Activated CD8-positive, alpha-beta memory T cell treated with anti-CD3 and anti-CD28 coated beads for 1 hour (primary cell): ENCODE measurements at regions not wholly inside any gene's neighbourhood (a gene's known extent, or its start where the extent isn't known, plus 50 kb on each side); places are given as distances from the start of the nearest gene placed in this dataset.

Experiments used
- DNase-seq, 2 donors: peaks; one replicate each; pipeline ENCODE4 v3.0.0-alpha.2; 2020; ENCODE audit warnings: low read depth in 1 of 2; ENCODE audit errors: extremely low read depth in 1 of 2

DNA sequence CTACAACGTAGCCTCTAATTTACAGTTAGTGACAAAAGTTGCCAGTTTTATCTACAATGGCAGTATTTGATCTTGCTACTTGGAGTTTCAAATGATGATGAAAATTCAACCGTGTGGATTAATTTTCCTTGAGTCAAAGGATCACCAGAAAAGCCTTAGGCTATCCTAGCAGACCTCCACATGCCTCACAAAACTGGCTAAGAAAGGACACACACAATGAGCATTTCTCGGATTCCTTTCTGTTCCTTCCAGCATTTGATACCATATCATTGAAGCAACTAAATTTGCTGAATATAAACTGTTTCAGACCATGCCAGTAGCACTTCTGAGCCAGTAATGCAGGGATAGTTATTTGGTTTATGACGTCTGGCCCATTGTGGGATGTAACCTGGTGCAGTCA lies 587.4 kb upstream of the MDFIC2 start:
- DNase-seq: no peak

DNA sequence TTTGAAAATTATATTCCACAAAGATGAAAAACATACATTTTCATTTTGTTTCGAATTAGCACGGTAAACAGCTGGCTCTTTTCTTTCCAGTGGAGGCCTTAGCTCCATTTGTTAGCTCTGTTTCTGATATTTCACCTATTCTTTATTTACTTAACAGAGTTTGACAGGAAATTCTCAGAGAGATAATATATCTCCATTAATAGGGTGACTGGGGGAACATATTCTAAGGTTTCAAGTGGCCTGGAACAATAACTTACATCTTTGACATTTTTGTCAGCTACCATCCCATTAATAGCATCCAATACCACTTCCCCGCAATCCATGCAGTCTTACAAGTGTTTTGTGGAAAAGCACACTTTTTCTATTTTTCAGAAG lies 577.6 kb upstream of the MDFIC2 start:
- DNase-seq: no peak

DNA sequence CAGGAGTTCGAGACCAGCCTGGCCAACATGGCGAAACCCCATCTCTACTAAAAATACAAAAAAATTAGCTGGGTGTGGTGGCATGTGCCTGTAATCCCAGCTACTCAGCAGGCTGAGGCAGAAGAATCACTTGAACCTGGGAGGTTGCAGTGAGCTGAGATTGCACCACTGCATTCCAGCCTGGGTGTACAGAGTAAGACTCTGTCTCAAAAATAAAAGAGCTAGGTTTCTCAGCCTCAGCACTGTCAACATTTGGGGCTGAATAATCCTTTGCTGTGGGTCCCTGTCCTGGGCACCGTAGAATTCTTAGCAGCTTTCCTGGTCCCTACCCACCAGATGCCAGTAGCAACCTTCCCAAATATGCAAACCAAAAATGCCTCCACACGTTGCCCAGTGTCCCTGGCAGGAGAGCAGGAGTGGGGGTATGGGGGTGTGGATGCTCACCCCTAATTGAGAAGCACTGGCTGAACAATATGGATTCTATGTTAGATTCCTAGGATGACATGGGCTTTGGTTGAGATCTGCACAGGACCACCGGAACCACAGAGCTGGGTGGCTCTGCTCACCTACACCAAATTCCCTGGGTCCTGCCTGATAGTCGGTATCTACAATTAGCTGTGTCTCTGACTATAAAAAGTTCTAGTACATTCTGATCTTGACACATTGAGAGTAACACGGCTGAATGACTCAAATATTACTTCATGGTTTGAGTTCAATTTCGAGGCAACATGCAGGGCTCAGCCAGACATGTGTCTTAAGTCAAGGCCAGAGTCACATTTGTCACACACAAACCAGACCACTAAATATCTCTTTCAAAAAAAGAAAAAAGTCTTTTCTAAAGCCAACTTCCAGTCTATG lies 577.0 kb upstream of the MDFIC2 start:
- DNase-seq: no peak

DNA sequence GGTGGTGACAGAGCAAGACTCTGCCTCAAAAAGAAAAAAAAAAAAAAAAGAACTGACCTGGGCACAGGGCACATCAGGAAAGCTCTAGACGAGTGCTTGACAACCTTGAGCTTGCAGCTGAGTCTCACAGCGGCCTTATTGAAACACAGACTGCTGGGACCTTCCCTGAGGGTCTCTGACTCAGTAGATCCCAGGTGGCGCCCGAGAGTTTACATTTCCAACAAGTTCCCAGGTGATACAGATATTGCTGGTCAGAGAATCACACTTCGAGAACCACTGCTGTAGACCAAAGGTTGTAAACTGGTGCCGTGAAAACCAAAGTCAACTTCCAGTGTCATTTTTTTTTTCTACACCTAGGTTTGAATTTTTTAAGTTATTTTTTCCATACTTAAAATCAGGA lies 573.2 kb upstream of the MDFIC2 start:
- no peak for DNase-seq

DNA sequence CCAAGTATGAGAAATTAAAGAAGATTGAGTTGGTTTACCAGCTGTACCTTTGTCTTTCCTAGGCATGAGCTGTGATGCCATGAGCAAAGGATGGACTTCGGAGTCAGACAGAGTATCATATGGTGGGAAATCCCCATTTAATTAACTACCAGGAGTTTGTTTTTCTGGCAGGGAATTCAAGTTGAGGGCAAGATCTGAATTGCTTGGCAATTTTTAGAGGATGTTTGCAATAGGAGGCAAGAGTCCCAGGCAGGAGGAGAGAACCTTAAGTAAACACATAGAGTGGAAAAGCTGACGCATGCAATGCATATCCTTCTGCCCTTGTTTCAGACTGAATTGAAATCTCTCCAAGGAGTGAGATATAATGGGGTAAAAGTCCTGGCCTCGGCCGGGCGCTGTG lies 569.7 kb upstream of the MDFIC2 start:
- DNase-seq: no peak

DNA sequence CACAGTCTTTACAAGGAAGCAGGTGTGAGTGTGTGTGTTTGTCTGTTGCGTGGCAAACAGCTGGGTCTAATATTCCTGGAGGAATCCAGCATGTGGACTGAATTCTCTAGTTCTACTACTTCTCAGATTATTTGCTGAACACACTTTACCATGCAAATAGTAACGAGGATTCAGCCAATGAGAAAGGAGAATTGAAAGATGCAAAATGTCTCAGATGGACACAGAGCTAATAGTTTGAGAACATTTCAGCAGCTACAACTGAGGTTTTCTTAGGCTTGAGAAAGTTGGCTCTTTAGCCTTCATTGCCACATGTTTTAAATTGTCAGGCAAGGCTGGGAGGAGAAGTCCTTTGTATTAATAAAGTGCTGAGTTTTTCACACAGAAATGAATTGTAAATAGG lies 568.0 kb upstream of the MDFIC2 start:
- no peak for DNase-seq

DNA sequence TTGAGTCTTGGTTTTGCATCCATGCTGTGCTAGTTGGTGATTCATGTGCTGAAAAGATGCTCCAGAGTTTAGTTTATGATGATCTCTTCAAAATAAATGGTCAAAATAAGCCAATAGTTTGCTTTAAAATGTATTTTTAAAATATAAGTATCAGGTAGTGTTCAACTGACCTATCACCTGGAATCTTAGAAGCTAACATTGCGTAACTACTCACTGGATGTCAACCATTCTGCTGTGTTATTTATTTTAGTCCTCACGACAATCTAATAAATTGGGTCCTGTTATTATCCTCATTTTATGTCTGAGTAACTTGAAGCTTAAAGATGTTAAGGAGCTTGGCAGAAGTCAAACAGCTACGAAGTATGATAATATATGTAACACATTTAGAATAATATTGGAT lies 563.7 kb upstream of the MDFIC2 start:
- no peak for DNase-seq

DNA sequence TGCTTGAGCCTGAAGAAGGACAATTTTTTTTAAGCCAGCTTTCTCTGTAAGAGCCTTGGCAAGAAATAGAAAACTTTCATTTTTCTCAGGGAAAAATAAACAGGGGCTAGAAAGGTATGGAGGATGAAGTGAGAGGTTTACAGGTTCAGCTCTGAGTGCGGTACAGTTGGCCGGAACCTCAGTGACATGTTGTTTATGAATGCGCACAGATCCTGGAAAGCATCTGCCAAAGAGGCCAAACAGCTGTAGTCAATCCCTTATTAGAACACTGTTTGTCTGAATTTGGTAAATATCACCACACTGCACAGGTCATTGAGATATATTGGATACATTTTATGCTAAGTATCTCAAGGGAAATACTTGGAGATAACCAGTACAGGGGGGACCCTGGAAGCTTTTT lies 561.8 kb upstream of the MDFIC2 start:
- DNase-seq: no peak

DNA sequence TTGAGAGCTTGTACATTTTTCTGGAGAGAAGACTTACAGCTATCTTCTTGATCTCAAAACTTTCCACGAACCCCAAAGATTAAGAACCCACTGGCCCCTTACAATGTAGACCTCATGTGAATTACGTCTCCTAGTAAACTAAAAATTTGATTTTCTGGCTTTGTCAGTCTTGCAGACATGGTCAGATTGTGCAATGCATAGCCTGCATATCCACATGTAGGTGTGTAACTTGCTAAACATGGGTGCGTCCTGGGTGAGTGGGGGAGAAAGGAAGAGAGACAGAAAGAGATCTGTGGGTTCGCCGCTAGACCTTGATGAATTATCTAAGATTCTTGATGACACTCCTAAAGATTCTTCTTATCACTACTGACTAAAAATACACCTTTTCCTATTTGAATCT lies 561.2 kb upstream of the MDFIC2 start:
- DNase-seq: no peak

DNA sequence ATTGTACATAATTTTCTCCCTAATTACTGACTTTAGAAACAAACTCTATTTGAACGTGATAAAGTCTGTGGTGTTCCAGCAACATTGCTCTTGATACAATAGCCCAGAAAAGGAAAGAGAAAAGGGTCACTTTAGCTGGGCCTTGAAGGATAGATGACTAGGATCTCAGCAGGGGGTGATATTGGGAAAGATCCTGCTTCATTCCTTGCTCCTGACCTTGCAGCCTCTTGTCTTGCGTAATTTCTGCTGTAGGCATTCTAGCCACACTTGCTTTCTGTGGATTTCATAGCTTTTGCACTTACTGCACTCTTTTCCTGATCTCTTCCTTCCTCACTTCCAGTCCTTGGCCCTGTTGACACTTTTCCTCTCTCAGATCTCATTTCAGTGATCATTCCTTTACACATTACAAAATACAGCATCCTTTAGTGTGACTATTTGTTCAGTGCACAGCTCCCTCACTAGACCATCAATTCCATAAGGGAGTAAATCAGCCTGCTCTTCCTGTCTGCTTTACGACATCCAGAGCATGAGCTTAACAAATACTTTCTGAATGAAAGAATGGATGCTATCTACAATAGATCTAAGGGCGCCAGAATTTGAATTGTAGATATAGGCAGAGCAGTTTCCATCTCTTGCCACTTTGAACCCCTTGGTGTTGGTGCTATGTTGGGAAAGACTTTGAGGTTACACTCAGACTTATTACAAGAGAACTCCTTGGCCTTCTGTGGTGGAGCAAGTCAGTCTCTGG lies 559.6 kb upstream of the MDFIC2 start:
- DNase-seq: no peak

DNA sequence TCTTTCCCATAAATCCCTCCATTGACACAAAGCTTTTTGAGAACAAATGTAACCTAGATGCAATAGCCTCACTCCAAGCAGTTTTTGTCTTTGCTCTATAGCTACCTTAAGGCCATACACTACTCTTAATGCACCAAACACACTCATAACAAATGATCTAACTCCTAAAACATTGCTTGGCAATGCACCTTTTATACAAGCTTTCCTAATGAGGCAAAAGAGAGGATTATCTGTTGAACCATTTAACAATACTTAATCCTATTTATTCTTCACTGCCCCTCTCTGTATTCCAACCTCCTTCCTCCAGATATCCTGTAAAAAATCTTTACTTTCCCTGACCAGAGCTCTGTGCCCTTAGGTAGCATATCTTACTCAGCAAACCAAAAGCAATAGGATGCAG lies 558.1 kb upstream of the MDFIC2 start:
- no peak for DNase-seq

DNA sequence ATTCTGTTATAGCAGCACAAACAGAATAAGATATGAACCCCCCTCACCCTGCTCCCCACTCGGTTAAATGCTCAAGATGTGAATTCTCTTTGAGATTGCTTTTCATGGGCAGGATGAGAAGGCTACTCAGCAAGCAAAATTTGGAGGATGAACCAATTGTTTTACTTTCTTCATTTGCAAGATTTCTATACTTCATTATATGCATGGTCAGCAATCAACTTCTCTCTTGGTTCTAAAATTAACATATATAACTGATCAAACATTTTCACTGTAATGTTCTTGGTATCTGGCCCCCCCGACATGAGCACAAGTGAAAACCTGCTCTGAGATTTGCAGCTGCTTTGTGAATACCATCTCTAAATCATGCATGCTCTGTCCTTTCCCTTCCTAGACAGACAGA lies 556.1 kb upstream of the MDFIC2 start:
- DNase-seq: no peak

DNA sequence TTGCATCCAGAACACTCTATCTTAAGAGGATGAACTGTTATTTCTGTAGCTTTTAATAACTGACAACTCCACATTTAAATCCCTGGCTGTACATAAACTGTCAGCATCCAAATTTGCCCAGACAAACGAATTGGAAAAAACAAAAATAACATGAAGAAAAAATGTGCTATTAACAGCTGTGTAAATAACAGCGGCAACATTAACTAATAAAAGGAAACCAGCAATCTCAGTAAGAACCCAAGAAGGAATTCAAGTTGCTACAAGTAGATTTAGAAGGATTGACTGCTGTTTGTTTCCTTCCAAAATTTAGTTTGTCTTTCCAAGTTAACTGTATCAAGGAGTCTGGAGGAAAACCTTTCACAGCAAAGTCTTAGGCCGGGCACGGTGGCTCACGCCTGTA lies 550.6 kb upstream of the MDFIC2 start:
- DNase-seq: no peak

DNA sequence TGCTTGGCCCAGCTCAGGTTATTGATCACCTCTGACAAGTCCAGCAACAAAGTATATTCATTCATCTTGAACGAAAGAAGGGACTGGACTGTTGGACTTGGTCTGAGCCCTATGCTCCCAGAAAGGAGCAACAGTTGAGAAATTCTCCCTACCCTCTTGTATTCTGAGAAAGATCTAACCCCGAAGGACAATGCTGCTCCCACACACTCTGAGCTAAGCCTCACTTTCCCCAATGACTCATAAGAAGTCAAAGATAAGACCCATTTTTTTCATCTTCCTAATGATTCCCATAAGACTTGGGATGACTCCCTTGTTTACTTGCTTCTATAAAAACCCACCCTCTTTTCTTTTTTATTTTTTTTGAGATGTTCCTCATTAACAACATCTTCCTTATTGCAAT lies 549.4 kb upstream of the MDFIC2 start:
- no peak for DNase-seq

DNA sequence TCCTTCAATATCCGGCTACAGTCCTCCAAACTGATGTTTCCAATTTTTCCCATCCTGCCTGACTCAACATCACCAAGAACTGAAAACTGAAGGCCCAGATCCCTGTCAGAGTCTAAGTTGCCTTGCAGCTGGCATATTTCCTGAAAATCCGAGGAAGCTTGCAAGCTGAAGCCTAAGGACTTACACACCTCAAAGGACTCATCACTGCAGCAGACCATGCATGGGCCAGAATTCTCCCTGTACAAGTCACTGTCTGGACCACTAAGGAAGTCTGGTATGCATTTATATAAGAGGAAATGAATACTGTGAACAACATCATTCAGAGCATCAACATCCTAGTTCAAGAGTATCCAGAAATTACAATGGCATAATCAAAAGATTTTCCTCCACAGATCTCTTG lies 548.8 kb upstream of the MDFIC2 start:
- DNase-seq: no peak

DNA sequence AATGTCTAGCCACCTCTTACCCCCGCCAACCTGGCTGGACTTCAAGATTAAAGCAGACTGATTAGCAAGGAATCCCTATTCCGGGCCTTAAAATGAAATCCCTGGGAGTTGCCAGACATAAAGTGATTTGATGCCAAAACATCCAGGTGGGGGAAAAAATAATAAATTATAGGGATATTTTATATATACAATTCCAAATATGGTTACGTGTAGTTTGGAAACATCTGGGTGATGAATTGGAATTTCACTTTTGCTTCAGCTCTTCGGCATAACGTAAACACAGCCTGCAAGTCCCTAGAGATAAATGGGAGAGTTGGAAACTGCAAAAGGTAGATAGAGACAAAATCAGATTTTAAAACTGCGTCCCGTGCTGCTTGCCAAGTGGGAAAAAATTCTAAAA lies 545.5 kb upstream of the MDFIC2 start:
- DNase-seq: no peak

DNA sequence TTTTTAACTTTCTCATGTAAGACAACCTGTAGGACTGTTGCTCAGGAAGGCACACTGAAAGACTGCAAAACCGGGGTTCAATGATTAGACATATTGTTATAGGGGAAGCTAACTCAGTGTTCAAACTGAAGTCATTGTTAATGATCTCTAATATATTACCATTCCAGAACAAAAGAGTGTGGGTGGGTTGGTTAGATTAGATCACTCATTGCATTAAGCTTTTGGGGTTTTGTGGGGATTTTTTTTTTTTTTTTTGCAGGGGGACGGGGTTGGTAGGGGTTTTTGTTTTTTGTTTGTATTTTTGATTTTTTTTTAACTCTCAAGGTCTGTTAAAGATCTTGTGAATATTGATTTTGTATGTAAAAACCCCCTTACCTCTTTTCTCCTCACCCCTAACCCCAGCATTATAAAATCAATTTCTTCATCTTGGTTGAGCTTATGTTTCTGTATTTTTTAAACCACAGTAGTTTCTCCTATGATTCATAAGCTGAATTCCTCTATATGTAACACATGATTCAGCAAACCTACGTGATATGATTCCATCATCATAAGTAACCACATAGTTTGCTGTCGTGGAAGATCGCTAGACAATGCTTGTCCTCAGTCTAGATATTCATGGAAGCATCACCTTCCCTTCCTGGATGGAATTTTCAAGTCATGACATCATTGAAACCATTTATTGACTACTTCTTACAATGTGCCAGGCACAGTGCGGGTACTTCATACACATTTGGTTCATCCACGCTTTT lies 544.1 kb upstream of the MDFIC2 start:
- DNase-seq: no peak

DNA sequence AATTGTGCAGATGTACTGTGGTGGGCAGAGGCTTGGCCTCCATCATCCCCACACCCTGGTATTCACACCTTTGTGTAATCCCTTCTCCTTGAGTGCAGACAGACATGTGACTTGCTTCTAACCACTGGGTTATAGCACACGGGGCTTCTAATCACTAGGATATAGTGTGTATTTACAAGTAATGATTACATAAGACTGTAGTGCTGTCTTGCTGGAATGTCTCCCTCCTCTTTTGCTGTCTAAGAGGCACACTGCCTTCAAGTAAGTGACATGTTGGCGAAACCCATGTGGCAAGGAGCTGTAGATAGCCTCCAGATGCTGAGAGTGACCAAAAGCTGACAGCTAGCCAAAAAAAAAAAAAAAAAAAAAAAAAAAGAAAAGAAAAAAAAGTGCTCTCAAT lies 542.7 kb upstream of the MDFIC2 start:
- DNase-seq: no peak

DNA sequence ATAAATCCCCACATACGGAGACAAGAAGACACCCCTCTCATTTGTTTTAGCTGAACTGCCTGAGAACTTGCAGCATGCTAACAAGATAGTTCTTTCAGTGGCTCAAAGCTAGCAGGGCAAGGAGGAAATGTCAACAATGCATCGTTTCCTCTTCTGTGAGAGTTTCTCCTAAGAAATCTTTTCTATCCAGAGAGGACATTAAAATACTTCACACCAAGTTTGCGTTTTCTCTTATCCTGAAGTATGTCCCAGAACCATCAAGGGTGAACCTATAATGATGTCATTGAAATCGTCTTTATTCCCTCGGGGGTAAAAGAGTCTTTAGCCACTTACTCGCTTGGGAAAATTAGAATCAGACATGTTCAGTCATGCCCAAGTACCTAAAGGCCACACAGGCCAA lies 541.7 kb upstream of the MDFIC2 start:
- no peak for DNase-seq

DNA sequence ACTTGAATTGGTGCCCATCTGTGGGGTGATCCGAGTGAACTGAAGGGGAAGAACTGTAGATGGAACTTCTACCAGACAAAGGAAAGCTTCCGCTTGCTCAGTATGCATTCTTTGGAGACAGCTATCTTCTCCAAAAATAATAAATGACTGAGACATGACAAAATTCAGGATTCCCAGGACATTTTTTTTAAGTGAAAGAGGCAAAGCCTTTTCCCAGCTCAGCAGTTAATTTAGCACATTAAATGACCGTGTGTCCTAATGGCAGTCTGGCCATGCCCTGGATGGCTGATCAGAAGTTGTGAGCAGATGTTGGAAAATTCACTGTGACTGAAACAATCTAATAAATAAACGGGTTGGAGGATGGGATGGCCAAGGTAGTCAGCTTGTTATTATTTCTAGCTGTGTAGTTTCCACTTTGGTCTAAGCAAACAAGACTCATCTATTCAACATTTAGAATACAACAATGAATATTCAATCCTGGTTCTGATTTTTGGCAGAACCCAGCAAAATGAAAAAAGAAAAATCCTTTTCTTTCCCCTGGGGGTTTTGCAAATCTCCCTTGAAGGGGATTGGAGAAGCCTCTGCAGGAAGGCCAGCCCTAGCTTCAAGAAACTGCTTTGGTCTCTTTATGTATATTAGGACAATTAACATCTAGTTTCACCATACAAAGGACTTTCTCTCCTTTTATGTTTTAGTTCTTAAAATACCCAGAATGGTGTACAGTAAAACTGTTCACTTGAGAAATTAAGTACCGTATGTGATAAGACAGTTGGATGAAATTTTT lies 540.9 kb upstream of the MDFIC2 start:
- no peak for DNase-seq
